ENCODE measurements at regions not wholly inside any gene's neighbourhood (a gene's known extent, or its start where the extent isn't known, plus 50 kb on each side); places are given as distances from the start of the nearest gene placed in this dataset.

DNA sequence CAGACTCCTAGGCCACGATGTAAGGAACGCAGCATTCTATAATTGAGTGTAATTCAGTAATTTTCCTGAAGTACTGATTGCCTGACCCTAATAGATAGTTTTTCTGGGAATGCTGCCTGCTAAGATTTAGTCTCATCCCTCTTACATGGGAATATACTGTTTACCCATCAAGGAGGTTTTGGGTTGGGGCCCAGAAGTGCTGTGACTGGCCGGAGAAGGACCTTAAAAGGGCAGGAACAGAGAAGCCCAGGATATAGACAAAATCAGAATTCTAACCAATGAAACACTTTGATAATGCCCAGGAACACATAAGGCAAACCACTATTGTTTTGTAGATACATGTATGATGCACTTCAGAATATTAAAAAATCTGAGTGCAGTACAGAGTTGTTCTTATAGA is 111.6 kb downstream of the RGS2 start:
- TF ChIP-seq EZH2phosphoT487 (IDR thresholded peaks at IDR 0.05; ENCODE audit: insufficient read depth, low read depth) (no peak), EZH2 (IDR thresholded peaks at IDR 0.05; ENCODE audit: insufficient read depth, poor library complexity, severe bottlenecking) (no peak)

All from GM23248 (cell line).